Type B pancreatic cell (in vitro differentiated cells): ENCODE measurements at regions not wholly inside any gene's neighbourhood (a gene's known extent, or its start where the extent isn't known, plus 50 kb on each side); places are given as distances from the start of the nearest gene placed in this dataset.

Experiments used
- DNase-seq: peaks from one replicate; pipeline ENCODE4 v3.0.0; 2021; ENCODE audit warnings: mixed read lengths; ENCODE audit not compliant: unreplicated experiment; ENCODE audit errors: extremely low spot score
- H3K27ac Mint-ChIP-seq: 2 replicates; pipeline ENCODE4 v1.8.0; 2021; ENCODE audit warnings: mild to moderate bottlenecking, mixed read lengths
- H3K27me3 Mint-ChIP-seq: 2 replicates; pipeline ENCODE4 v1.8.0; 2021; ENCODE audit warnings: mixed read lengths
- H3K36me3 Mint-ChIP-seq: 2 replicates; pipeline ENCODE4 v1.8.0; 2021; ENCODE audit warnings: mixed read lengths
- H3K4me1 Mint-ChIP-seq: one replicate; pipeline ENCODE4 v1.8.0; 2021; ENCODE audit warnings: mixed read lengths; ENCODE audit not compliant: unreplicated experiment
- H3K4me3 Mint-ChIP-seq: 2 replicates; pipeline ENCODE4 v1.8.0; 2021; ENCODE audit warnings: mild to moderate bottlenecking, mixed read lengths
- H3K9me3 Mint-ChIP-seq: 2 replicates; pipeline ENCODE4 v1.8.0; 2021; ENCODE audit warnings: mixed read lengths
- TF ChIP-seq, protein P1 (sequence below): fragments of 200-600 bp; sonication (generic); conservative IDR thresholded peaks from 2 replicates; pipeline ENCODE4 v1.5.0; 2021; ENCODE audit warnings: antibody characterized with exemption, mild to moderate bottlenecking

DNA sequence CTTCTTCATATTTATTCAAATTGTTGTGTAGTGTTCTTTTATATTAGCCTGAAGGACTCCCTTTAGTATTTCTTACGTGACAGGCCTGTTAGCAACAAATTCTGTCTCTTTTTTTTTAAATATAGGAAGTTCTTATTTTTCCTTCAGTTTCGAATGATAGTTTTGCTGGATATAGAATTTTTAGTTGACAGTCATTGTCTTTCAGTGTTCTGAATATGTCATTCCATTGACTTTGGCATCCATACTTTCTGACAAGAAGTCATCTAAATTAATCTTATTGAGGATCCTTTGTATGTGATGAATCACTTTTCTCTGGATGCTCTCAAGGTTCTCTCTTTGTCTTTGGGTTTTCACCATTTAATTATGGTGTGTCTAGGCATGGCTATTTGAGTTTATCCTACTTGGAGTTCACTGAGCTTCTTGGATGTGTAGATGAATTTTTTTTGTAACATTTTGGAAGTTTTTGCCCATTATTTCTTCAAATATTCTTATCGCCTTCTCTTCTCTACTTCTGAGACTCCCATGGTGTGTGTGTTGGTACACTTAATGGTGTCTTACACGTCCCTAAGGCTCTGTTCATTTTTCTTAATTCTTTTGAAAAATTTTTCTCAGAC lies 82.5 kb upstream of the GTSF1L start:
- Mint-ChIP-seq H3K27me3 (no peaks in the 10 kb centered on the region), H3K36me3 (no peaks in the 10 kb centered on the region), H3K27ac (no peak overlapping the region), H3K4me1 (no peaks in the 10 kb centered on the region), H3K9me3 (peaks cover 9% of the 10 kb centered on the region), H3K4me3 (no peak overlapping the region)
- DNase-seq = no peak
- TF ChIP-seq, protein P1, sequence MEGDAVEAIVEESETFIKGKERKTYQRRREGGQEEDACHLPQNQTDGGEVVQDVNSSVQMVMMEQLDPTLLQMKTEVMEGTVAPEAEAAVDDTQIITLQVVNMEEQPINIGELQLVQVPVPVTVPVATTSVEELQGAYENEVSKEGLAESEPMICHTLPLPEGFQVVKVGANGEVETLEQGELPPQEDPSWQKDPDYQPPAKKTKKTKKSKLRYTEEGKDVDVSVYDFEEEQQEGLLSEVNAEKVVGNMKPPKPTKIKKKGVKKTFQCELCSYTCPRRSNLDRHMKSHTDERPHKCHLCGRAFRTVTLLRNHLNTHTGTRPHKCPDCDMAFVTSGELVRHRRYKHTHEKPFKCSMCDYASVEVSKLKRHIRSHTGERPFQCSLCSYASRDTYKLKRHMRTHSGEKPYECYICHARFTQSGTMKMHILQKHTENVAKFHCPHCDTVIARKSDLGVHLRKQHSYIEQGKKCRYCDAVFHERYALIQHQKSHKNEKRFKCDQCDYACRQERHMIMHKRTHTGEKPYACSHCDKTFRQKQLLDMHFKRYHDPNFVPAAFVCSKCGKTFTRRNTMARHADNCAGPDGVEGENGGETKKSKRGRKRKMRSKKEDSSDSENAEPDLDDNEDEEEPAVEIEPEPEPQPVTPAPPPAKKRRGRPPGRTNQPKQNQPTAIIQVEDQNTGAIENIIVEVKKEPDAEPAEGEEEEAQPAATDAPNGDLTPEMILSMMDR = no peak

DNA sequence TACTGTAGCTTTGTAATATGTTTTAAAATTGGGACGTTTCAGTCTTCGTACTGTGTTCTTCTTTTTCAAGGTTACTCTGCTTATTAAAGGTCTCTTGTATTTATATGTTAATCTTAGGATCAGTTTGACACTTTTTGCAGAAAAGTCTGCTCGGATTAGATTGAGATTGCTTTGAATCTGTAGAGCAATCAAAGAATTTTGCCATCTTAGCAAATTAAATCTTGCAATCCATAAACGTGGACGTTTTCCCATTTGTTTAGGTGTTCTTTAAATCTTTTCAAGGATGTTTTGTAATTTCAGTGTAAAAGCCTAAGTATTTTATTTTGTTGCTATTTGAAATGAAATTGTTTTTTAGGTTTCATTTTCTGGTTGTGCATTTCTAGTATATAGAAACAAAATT lies 78.0 kb upstream of the GTSF1L start:
- Mint-ChIP-seq H3K27ac (no peak overlapping the region), H3K4me3 (no peak overlapping the region), H3K4me1 (no peaks in the 10 kb centered on the region), H3K27me3 (peaks cover 5% of the 10 kb centered on the region), H3K9me3 (peaks cover 7% of the 10 kb centered on the region), H3K36me3 (no peaks in the 10 kb centered on the region)
- TF ChIP-seq, protein P1 = no peak
- no peak for DNase-seq

DNA sequence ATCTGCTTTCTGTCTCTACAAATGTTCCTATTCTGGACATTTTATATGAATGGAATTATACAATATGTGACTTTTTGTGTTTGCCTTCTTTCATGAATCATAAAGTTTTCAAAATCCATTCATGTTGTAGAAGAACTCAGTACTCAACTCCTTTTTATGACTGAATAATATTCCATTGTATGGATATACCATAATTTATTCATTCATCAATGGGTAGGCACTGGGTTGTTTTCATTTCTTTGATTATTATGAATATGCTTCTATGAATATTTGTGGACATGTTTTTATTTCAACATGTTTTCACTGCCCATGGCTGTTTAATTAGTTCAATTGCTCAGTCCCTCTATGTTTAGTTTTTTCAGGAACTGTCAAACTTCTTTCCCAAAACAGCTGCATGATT lies 76.5 kb upstream of the GTSF1L start:
- TF ChIP-seq, protein P1 = no peak
- H3K9me3 Mint-ChIP-seq = peaks cover 7% of the 10 kb centered on the region
- no peaks in the 10 kb centered on the region for H3K36me3 Mint-ChIP-seq
- H3K27me3 Mint-ChIP-seq = peaks cover 17% of the 10 kb centered on the region
- H3K4me1 Mint-ChIP-seq = peaks cover 9% of the 10 kb centered on the region
- no peak overlapping the region for H3K27ac Mint-ChIP-seq
- DNase-seq = no peak
- no peak overlapping the region for H3K4me3 Mint-ChIP-seq

DNA sequence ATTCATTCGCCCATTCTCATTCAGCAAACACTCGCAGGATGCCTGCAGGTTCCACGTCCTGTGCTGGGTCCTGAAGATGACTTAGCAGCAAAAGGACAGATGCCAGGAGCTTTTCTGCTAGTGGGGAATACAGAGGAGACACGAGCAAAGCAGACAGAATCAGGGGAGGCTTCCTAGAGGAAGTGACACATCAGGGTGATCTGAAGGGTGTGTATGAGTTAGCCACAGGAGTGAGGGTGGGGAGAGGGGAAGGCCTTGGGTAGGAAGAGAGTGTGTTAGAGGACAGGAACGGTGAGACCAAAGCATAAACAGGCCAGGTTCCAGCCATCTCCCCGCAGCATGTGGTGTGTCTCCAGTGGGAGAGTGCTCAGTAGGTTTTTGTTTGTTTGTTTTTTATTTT lies 73.4 kb upstream of the GTSF1L start:
- H3K4me1 Mint-ChIP-seq = peaks cover 9% of the 10 kb centered on the region
- no peak overlapping the region for H3K27ac Mint-ChIP-seq
- DNase-seq = no peak
- H3K4me3 Mint-ChIP-seq = no peak overlapping the region
- TF ChIP-seq, protein P1 = no peak
- H3K9me3 Mint-ChIP-seq = peaks cover 4% of the 10 kb centered on the region
- peaks cover 23% of the 10 kb centered on the region for H3K27me3 Mint-ChIP-seq
- H3K36me3 Mint-ChIP-seq = no peaks in the 10 kb centered on the region

DNA sequence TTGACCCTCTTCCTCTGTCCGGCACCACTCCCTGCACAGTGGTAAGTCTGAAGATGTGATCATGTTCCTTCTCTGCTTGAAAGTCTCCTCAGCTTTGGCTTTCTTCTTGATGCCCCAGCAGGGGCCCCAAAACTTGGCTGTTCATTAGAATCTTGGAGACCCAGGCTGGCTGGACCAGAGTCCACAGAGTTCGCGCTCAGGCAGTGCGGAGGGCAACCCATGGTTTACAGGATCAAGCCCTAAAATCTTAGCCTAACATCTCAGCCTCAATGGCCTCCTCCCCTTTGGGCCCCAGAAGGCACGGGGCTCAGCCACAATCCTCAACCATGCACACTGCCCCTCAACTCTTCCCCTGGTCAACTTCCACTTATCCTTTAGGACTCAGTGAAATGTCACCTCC lies 72.9 kb upstream of the GTSF1L start:
- no peaks in the 10 kb centered on the region for H3K36me3 Mint-ChIP-seq
- H3K27me3 Mint-ChIP-seq = peaks cover 27% of the 10 kb centered on the region
- no peak overlapping the region for H3K27ac Mint-ChIP-seq
- H3K4me3 Mint-ChIP-seq = no peak overlapping the region
- DNase-seq = no peak
- peaks cover 4% of the 10 kb centered on the region for H3K9me3 Mint-ChIP-seq
- TF ChIP-seq, protein P1 = no peak
- peaks cover 9% of the 10 kb centered on the region for H3K4me1 Mint-ChIP-seq

DNA sequence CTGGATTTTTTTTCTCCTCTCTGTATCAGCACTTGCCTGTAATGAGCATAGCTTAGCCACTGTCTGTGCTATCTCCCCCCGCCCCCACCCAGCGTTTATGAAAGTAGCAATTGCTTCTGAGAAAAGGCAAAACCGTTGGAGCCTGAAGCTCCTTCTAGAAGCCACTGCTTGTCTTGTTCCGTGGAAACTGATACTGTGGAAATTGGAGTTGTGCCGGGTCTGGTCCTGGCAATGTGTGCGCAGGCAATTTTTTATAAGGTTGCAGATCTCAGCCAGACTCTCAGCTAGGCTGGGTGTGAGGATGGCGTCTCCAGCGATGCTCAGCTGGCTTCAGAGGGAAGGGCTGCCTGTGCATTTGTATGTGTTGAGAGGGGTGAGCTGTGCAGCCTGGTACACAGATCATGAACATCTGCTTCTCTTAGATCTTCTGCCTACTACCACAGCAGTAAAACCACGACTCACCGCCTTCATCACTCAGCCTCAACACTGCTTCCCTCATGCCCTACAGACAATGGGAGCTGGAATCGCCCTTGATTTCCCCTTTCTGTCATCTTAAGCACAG lies 72.4 kb upstream of the GTSF1L start:
- DNase-seq = no peak
- no peak overlapping the region for H3K27ac Mint-ChIP-seq
- peaks cover 4% of the 10 kb centered on the region for H3K9me3 Mint-ChIP-seq
- no peak overlapping the region for H3K4me3 Mint-ChIP-seq
- TF ChIP-seq, protein P1 = no peak
- peaks cover 28% of the 10 kb centered on the region for H3K27me3 Mint-ChIP-seq
- H3K4me1 Mint-ChIP-seq = peaks cover 9% of the 10 kb centered on the region
- no peaks in the 10 kb centered on the region for H3K36me3 Mint-ChIP-seq
